GM18907 (cell line): ENCODE measurements at regions not wholly inside any gene's neighbourhood (a gene's known extent, or its start where the extent isn't known, plus 50 kb on each side); places are given as distances from the start of the nearest gene placed in this dataset.
A peak's percentile ranks its signal among the peaks of the same experiment; 100 is the strongest.

Experiments used
- ATAC-seq: cut with Tn5 transposase; IDR thresholded peaks from one replicate; pipeline ENCODE4 v1.9.1; 2021; ENCODE audit warnings: mild to moderate bottlenecking, moderate library complexity; ENCODE audit not compliant: unreplicated experiment

- no peak for ATAC-seq
Measured at GRCh38 chr5:10876006-10876744, 115.1 kb upstream of the DAP start.

- ATAC-seq, result no peak
Measured at GRCh38 chr5:10875201-10875768, 114.3 kb upstream of the DAP start.

- ATAC-seq, result no peak
Measured at GRCh38 chr5:10874541-10874940, 113.5 kb upstream of the DAP start.

GRCh38 chr5:10870791-10871190 lies 109.8 kb upstream of the DAP start:
- ATAC-seq, result no peak

- ATAC-seq, result no peak
Measured at GRCh38 chr5:10868956-10869355, 107.9 kb upstream of the DAP start.

- no peak for ATAC-seq
Measured at GRCh38 chr5:10867389-10868303, 106.6 kb upstream of the DAP start.

- ATAC-seq, result no peak
Measured at GRCh38 chr5:10866913-10867312, 105.9 kb upstream of the DAP start.

- peak; percentile 93 for ATAC-seq
Measured at GRCh38 chr5:10863763-10864383, 102.8 kb upstream of the DAP start.

- no peak for ATAC-seq
Measured at GRCh38 chr5:10862085-10862484, 101.1 kb upstream of the DAP start.

- no peak for ATAC-seq
Measured at GRCh38 chr5:10861423-10861790, 100.4 kb upstream of the DAP start.

GRCh38 chr5:10860645-10861422 lies 99.8 kb upstream of the DAP start:
- ATAC-seq, result no peak

- ATAC-seq, result no peak
Measured at GRCh38 chr5:10860196-10860543, 99.1 kb upstream of the DAP start.

- no peak for ATAC-seq
Measured at GRCh38 chr5:10859393-10860195, 98.6 kb upstream of the DAP start.

GRCh38 chr5:10858945-10859344 lies 97.9 kb upstream of the DAP start:
- no peak for ATAC-seq

GRCh38 chr5:10858307-10858706 lies 97.3 kb upstream of the DAP start:
- ATAC-seq, result no peak

- ATAC-seq, result no peak
Measured at GRCh38 chr5:10857338-10857733, 96.3 kb upstream of the DAP start.

- peak; percentile 54 for ATAC-seq
Measured at GRCh38 chr5:10856683-10857337, 95.8 kb upstream of the DAP start.

- ATAC-seq, result no peak
Measured at GRCh38 chr5:10856071-10856470, 95.0 kb upstream of the DAP start.

GRCh38 chr5:10854506-10855277 lies 93.7 kb upstream of the DAP start:
- ATAC-seq, result no peak
